ENCODE measurements at regions not wholly inside any gene's neighbourhood (a gene's known extent, or its start where the extent isn't known, plus 50 kb on each side); places are given as distances from the start of the nearest gene placed in this dataset.

GRCh38 chr3:176354843-176355242 is 842.4 kb downstream of the TBL1XR1 start:
- TF ChIP-seq POLR2A (IDR thresholded peaks at IDR 0.05; ENCODE audit: low read depth, low read length) (no peak), TAF1 (IDR thresholded peaks at IDR 0.05; ENCODE audit: low read depth, low read length) (no peak), SPI1 (IDR thresholded peaks at IDR 0.05; ENCODE audit: low read depth, low read length) (no peak)

Data from GM12891 (cell line).